Left ventricle myocardium superior (tissue), 1 donor: ENCODE measurements at regions not wholly inside any gene's neighbourhood (a gene's known extent, or its start where the extent isn't known, plus 50 kb on each side); places are given as distances from the start of the nearest gene placed in this dataset.

Experiments
- ATAC-seq: fragments of 200-7000 bp; cut with Tn5 transposase; one replicate; pipeline ENCODE4 v1.9.1; 2020; ENCODE audit warnings: mild to moderate bottlenecking, moderate library complexity
- DNase-seq: peaks from one replicate; pipeline ENCODE4 v3.0.0-alpha.2; 2020
- intact Hi-C: fragments of 100-400 bp; cut with micrococcal nuclease; formaldehyde crosslinking; loops from one replicate; pipeline ENCODE4 v1.11.0; 2022
- donor health status: DM: no; HTN: yes; CAD: no; lungs with severe emphysema.

DNA sequence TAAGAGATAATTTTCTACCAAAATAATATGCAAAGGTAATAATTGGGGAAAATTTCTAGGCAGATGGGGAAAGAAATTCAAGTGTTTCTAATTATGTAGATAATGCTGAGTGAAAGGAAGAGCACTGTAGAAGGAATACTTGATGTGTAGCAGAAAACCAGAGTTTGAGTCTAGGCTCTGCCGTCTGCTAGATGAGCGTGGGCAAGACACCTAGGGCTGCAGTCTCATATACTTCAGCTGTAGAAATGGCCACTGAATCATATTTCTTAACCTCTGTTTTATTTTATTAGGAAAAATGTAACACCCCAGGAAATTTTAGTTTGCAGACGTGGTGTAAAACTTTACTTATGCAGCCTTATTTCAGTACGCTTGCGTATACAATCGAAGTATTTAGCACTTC lies 59.8 kb upstream of the SLC38A2 start:
- DNase-seq (no peak), ATAC-seq (peak; percentile 32)
- intact Hi-C loops = no loop called here

DNA sequence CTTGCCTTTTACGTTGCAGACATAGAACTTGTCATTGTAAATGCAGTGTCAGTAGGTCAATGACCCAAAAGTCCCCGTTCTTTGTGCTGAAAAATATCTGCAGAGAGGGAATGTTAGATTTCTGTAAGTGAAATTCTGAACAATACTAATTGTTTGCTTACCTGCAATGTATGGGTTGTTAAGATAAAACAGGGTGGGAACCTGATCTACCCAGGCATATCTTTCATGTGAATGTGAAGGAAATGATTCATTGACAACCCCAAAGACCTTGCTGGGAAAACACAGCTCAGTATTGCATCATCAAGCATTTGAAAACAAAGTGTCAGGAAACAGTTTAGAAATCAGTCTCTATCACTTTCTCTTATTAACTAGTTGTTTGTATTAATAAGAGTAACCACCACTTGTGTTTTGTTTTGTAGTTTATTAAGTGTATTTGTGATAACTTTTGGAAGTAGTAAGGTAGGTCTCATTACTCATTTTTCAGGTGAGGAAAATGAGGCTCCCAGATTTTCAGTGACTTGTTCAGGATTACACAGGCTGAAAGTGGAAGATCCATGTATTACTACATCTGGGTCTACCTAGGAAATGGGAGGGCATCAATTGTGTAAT lies 57.9 kb upstream of the SLC38A2 start:
- DNase-seq (no peak), ATAC-seq (peak; percentile 54)
- intact Hi-C loops = no loop called here
